HepG2 (cell line): ENCODE measurements at regions not wholly inside any gene's neighbourhood (a gene's known extent, or its start where the extent isn't known, plus 50 kb on each side); places are given as distances from the start of the nearest gene placed in this dataset.

Source experiments
- CTCF ChIP-seq: sonication (generic); formaldehyde crosslinking; IDR thresholded peaks from 2 replicates; pipeline ENCODE4 v1.5.0; 2020; ENCODE audit warnings: mild to moderate bottlenecking, missing genetic modification reagents, moderate library complexity
- HCFC1 ChIP-seq: fragments of 150-350 bp; IDR thresholded peaks from 2 replicates; pipeline ENCODE4 v1.6.1; 2014; ENCODE audit warnings: low read depth, low read length
- RBM22 ChIP-seq: fragments of 200-400 bp; formaldehyde crosslinking; optimal IDR thresholded peaks from 2 replicates; pipeline ENCODE3; 2017; ENCODE audit warnings: mild to moderate bottlenecking, low read length, moderate library complexity
- ZFP37 ChIP-seq: sonication (generic); formaldehyde crosslinking; IDR thresholded peaks from 2 replicates; pipeline ENCODE4 v1.4.0; 2020; ENCODE audit warnings: missing genetic modification reagents, borderline replicate concordance
- ZNF512 ChIP-seq: sonication (generic); formaldehyde crosslinking; IDR thresholded peaks from 2 replicates; pipeline ENCODE4 v1.4.0; 2020; ENCODE audit warnings: mild to moderate bottlenecking, missing genetic modification reagents

DNA sequence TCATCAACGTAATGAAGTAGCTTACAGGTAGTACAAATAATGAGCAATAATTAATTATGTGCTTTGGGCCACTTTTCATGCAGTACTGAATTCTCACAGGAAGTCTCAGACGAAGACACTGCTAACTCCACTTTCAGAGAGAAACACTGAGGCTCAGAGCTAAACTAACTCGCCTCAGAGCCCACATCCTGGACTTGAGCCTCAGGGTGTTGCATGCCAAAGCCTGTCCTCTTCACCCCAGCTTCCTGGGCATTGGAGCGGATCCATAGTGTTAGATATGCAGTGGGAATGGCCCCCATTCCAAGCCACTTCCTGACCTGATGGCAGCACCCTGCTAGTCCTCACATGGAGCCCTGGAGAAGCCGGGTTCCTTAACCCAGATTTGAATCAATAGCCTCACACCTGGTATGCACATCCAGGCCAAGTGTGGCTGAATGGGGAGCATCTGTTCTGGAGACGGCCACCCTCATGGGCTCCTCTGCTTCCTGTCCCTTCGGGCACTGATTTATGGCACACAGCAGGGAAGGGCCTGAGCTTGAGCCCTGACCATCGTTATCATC lies 265.1 kb upstream of the ZNF32 start:
- TF ChIP-seq CTCF, result no peak
- no peak for TF ChIP-seq ZNF512 (CRISPR knock-in tag)
- no peak for TF ChIP-seq ZFP37
- no peak for TF ChIP-seq HCFC1
- TF ChIP-seq RBM22, result no peak
